ENCODE measurements at regions not wholly inside any gene's neighbourhood (a gene's known extent, or its start where the extent isn't known, plus 50 kb on each side); places are given as distances from the start of the nearest gene placed in this dataset.

DNA sequence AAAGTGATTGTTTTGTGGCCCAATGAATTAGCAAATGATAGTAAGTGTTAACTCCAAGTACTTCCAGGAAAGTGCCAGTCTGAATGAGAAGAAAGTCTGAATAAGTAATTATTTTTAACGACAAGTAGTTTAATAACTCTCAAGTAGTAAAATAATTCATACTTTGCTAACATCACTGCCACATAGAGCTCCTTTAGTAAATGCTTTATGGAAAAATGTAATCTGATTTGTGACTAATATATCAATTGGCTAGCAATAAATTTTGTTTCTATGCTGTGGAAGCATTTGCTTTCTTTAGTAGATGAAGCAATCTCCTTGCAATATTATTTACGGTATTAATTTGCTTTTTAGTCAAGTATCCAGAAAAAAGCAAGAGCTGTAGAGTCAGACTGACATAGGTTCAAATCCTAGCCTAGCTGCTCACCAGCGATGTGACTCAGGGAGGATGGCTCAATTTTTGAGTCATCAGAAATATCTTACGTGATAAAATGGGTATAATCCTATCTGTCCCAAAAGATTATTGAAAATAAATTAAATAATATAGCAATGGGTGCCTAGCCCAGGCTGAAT is 329.3 kb downstream of the FGFR2 start:
- no peak overlapping the region for H3K9ac ChIP-seq (ENCODE audit: low read length)
- H2AFZ ChIP-seq (ENCODE audit: low read length): no peak overlapping the region
- no peak overlapping the region for H3K4me2 ChIP-seq (ENCODE audit: low read length)
- H3K36me3 ChIP-seq (ENCODE audit: insufficient read depth, low read length): no peaks in the 10 kb centered on the region
- no peaks in the 10 kb centered on the region for H4K20me1 ChIP-seq (ENCODE audit: insufficient read depth, low read length)
- no peak overlapping the region for H3K27ac ChIP-seq (ENCODE audit: low read depth, low read length, poor library complexity, severe bottlenecking)
- peaks cover 5% of the 10 kb centered on the region; the same call in 1 of the 2 replicates for H3K27me3 ChIP-seq (ENCODE audit: insufficient read depth, low read length)
- H3K4me1 ChIP-seq (ENCODE audit: insufficient read depth, low read length, severe bottlenecking): no peaks in the 10 kb centered on the region
- H3K9me2 ChIP-seq (ENCODE audit: low read depth, low read length): no peaks in the 10 kb centered on the region
- no peak overlapping the region for H3K4me3 ChIP-seq (ENCODE audit: low read depth, low read length, poor library complexity, severe bottlenecking)
- no peak for TF ChIP-seq CTCF (IDR thresholded peaks at IDR 0.05; ENCODE audit: low read length)
- no peak for TF ChIP-seq EZH2 (IDR thresholded peaks at IDR 0.05; ENCODE audit: borderline replicate concordance, low read length)
- H3F3A ChIP-seq (ENCODE audit: insufficient read depth, low read length): no peaks in the 10 kb centered on the region
- no peaks in the 10 kb centered on the region for H3K79me2 ChIP-seq (ENCODE audit: insufficient read depth, low read length)
- no peaks in the 10 kb centered on the region for H3K9me3 ChIP-seq (ENCODE audit: low read length)

DNA sequence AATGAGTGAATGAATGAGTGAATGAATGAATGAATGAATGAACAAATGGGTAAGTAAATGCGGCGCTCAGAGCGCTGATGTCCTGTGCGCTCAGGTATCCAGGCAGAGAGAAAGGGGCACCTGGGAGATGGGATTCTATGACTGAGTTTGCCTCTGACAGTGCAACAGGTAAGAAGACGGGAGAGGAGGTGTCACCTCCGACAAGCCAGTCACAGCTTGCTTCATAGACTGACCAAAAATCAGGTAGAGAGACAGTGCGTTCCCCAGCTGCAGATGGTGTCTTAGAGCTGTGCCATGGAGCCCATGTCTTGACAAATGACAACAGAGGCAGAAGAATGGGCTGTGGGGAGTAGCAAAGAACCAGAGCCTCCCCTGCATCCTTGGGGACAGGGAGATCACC is 327.3 kb downstream of the FGFR2 start:
- H3K27ac ChIP-seq (ENCODE audit: low read depth, low read length, poor library complexity, severe bottlenecking): no peak overlapping the region
- H3K9me2 ChIP-seq (ENCODE audit: low read depth, low read length): no peaks in the 10 kb centered on the region
- H3K36me3 ChIP-seq (ENCODE audit: insufficient read depth, low read length): no peaks in the 10 kb centered on the region
- no peaks in the 10 kb centered on the region for H3K9me3 ChIP-seq (ENCODE audit: low read length)
- H3F3A ChIP-seq (ENCODE audit: insufficient read depth, low read length): no peaks in the 10 kb centered on the region
- no peak overlapping the region for H3K4me3 ChIP-seq (ENCODE audit: low read depth, low read length, poor library complexity, severe bottlenecking)
- no peak overlapping the region for H3K4me2 ChIP-seq (ENCODE audit: low read length)
- H4K20me1 ChIP-seq (ENCODE audit: insufficient read depth, low read length): no peaks in the 10 kb centered on the region
- no peaks in the 10 kb centered on the region for H3K4me1 ChIP-seq (ENCODE audit: insufficient read depth, low read length, severe bottlenecking)
- H3K27me3 ChIP-seq (ENCODE audit: insufficient read depth, low read length): peaks cover 3% of the 10 kb centered on the region; the same call in 1 of the 2 replicates
- no peaks in the 10 kb centered on the region for H3K79me2 ChIP-seq (ENCODE audit: insufficient read depth, low read length)
- TF ChIP-seq EZH2 (IDR thresholded peaks at IDR 0.05; ENCODE audit: borderline replicate concordance, low read length): no peak
- no peak for TF ChIP-seq CTCF (IDR thresholded peaks at IDR 0.05; ENCODE audit: low read length)
- no peak overlapping the region for H3K9ac ChIP-seq (ENCODE audit: low read length)
- H2AFZ ChIP-seq (ENCODE audit: low read length): no peak overlapping the region

GRCh38 chr10:121276046-121276445 is 322.2 kb downstream of the FGFR2 start:
- TF ChIP-seq CTCF (IDR thresholded peaks at IDR 0.05; ENCODE audit: low read length) (no peak), EZH2 (IDR thresholded peaks at IDR 0.05; ENCODE audit: borderline replicate concordance, low read length) (no peak)
- Histone ChIP-seq H2AFZ (ENCODE audit: low read length) (no peak overlapping the region), H3K27me3 (ENCODE audit: insufficient read depth, low read length) (peaks cover 3% of the 10 kb centered on the region; the same call in 1 of the 2 replicates), H3K9me3 (ENCODE audit: low read length) (no peaks in the 10 kb centered on the region), H3K79me2 (ENCODE audit: insufficient read depth, low read length) (no peaks in the 10 kb centered on the region), H3K4me2 (ENCODE audit: low read length) (no peak overlapping the region), H3K4me3 (ENCODE audit: low read depth, low read length, poor library complexity, severe bottlenecking) (no peak overlapping the region), H3K4me1 (ENCODE audit: insufficient read depth, low read length, severe bottlenecking) (no peaks in the 10 kb centered on the region), H3K27ac (ENCODE audit: low read depth, low read length, poor library complexity, severe bottlenecking) (no peak overlapping the region), H3F3A (ENCODE audit: insufficient read depth, low read length) (no peaks in the 10 kb centered on the region), H3K9me2 (ENCODE audit: low read depth, low read length) (no peaks in the 10 kb centered on the region), H3K9ac (ENCODE audit: low read length) (no peak overlapping the region), H4K20me1 (ENCODE audit: insufficient read depth, low read length) (no peaks in the 10 kb centered on the region), H3K36me3 (ENCODE audit: insufficient read depth, low read length) (no peaks in the 10 kb centered on the region)
